Endodermal cell (in vitro differentiated cells): ENCODE measurements at regions not wholly inside any gene's neighbourhood (a gene's known extent, or its start where the extent isn't known, plus 50 kb on each side); places are given as distances from the start of the nearest gene placed in this dataset.

ENCODE experiments used
- DNase-seq: peaks from one replicate; pipeline ENCODE4 v3.0.0-alpha.2; 2017
- H3K27ac ChIP-seq: 2 replicates; pipeline ENCODE4 v1.5.1; 2013; ENCODE audit warnings: mild to moderate bottlenecking, low read depth, low read length, moderate library complexity
- H3K27me3 ChIP-seq: 2 replicates; pipeline ENCODE4 v1.6.1; 2013; ENCODE audit warnings: mild to moderate bottlenecking, low read length, moderate library complexity; ENCODE audit not compliant: insufficient read depth, control insufficient read depth, poor library complexity, severe bottlenecking
- H3K36me3 ChIP-seq: 2 replicates; pipeline ENCODE4 v1.7.0; 2013; ENCODE audit warnings: mild to moderate bottlenecking, low read length, moderate library complexity; ENCODE audit not compliant: control insufficient read depth, insufficient read depth
- H3K4me1 ChIP-seq: one replicate; pipeline ENCODE4 v1.7.0; 2013; ENCODE audit warnings: low read length; ENCODE audit not compliant: control insufficient read depth, insufficient read depth
- H3K4me3 ChIP-seq: 2 replicates; pipeline ENCODE4 v1.5.1; 2013; ENCODE audit warnings: mild to moderate bottlenecking, low read length, moderate library complexity
- H3K9ac ChIP-seq: 2 replicates; pipeline ENCODE4 v1.6.1; 2013; ENCODE audit warnings: mild to moderate bottlenecking, low read length, moderate library complexity; ENCODE audit not compliant: poor library complexity, severe bottlenecking; ENCODE audit errors: extremely low read depth
- H3K9me3 ChIP-seq: 2 replicates; pipeline ENCODE4 v1.6.1; 2013; ENCODE audit warnings: mild to moderate bottlenecking, low read length, moderate library complexity; ENCODE audit not compliant: control insufficient read depth
- H3K27ac Mint-ChIP-seq: 2 replicates; pipeline ENCODE4 v1.8.0; 2020; ENCODE audit warnings: mixed read lengths
- H3K27me3 Mint-ChIP-seq: 2 replicates; pipeline ENCODE4 v1.8.0; 2021; ENCODE audit warnings: mild to moderate bottlenecking, mixed read lengths; ENCODE audit not compliant: insufficient read depth
- H3K36me3 Mint-ChIP-seq: 2 replicates; pipeline ENCODE4 v1.8.0; 2020; ENCODE audit warnings: low read depth, mixed read lengths
- H3K4me1 Mint-ChIP-seq: 2 replicates; pipeline ENCODE4 v1.8.0; 2020; ENCODE audit warnings: mixed read lengths
- H3K4me3 Mint-ChIP-seq: 2 replicates; pipeline ENCODE4 v1.8.0; 2020; ENCODE audit warnings: mild to moderate bottlenecking, moderate library complexity, mixed read lengths
- H3K9me3 Mint-ChIP-seq: 2 replicates; pipeline ENCODE4 v1.8.0; 2020; ENCODE audit warnings: mild to moderate bottlenecking, mixed read lengths
- WGBS, 2 experiments: methylation state at CpG; one replicate each; pipeline versions ENCODE4 v1.1.5 to v1.1.7; 2013; ENCODE audit warnings: missing lambda C conversion rate in 2 of 2, mixed read lengths in 1 of 2; ENCODE audit not compliant: insufficient coverage in 1 of 2, insufficient read length in 1 of 2; 5-methylcytosine and 5-hydroxymethylcytosine counted together
- TF ChIP-seq, protein P1 (sequence below): fragments of 200-600 bp; sonication (generic); conservative IDR thresholded peaks from 2 replicates; pipeline ENCODE4 v1.5.0; 2021; ENCODE audit warnings: antibody characterized with exemption, mild to moderate bottlenecking

DNA sequence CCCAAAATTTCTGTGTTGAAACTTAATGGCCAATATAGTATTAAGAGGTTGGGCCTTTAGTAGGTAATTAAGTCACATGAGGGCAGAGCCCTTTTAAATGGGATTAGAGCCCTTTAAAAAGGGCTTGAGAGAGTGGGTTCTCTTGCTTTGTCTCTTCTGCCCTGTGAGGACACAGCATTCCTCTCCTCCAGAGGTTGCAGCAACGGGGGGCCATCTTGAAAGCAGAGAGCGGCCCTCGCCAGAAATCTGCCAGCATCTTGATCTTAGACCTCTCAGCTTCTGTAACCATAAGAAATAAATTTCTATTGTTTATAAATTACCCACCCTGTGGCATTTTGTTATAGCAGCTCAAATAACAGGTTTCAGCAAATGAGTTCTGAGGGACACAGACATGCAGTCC, 305.0 kb upstream of the LRP1B start:
- Histone ChIP-seq H3K4me1 (no peaks in the 10 kb centered on the region), H3K4me3 (no peak overlapping the region), H3K9me3 (no peaks in the 10 kb centered on the region), H3K27ac (no peak overlapping the region), H3K9ac (no peak overlapping the region), H3K36me3 (no peaks in the 10 kb centered on the region), H3K27me3 (no peaks in the 10 kb centered on the region)
- H3K36me3 Mint-ChIP-seq: no peaks in the 10 kb centered on the region
- no peak overlapping the region for H3K4me3 Mint-ChIP-seq
- no peak overlapping the region for H3K27ac Mint-ChIP-seq
- TF ChIP-seq, protein P1, sequence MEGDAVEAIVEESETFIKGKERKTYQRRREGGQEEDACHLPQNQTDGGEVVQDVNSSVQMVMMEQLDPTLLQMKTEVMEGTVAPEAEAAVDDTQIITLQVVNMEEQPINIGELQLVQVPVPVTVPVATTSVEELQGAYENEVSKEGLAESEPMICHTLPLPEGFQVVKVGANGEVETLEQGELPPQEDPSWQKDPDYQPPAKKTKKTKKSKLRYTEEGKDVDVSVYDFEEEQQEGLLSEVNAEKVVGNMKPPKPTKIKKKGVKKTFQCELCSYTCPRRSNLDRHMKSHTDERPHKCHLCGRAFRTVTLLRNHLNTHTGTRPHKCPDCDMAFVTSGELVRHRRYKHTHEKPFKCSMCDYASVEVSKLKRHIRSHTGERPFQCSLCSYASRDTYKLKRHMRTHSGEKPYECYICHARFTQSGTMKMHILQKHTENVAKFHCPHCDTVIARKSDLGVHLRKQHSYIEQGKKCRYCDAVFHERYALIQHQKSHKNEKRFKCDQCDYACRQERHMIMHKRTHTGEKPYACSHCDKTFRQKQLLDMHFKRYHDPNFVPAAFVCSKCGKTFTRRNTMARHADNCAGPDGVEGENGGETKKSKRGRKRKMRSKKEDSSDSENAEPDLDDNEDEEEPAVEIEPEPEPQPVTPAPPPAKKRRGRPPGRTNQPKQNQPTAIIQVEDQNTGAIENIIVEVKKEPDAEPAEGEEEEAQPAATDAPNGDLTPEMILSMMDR: no peak
- 85% methylated on average over 3 of the region's 3 CpGs; no CpG with 5 or more reads in 1 of the 2 experiments for WGBS, 2 experiments
- no peaks in the 10 kb centered on the region for H3K9me3 Mint-ChIP-seq
- no peaks in the 10 kb centered on the region for H3K27me3 Mint-ChIP-seq
- H3K4me1 Mint-ChIP-seq: no peaks in the 10 kb centered on the region
- no peak for DNase-seq

- Mint-ChIP-seq H3K27ac (no peak overlapping the region), H3K4me1 (no peaks in the 10 kb centered on the region), H3K4me3 (no peak overlapping the region), H3K36me3 (no peaks in the 10 kb centered on the region), H3K9me3 (no peaks in the 10 kb centered on the region), H3K27me3 (no peaks in the 10 kb centered on the region)
- H3K27me3 ChIP-seq: no peaks in the 10 kb centered on the region
- no peak overlapping the region for H3K4me3 ChIP-seq
- no peaks in the 10 kb centered on the region for H3K9me3 ChIP-seq
- WGBS, 2 experiments: 95 to 100% methylated on average over 4 to 5 of the region's 5 CpGs
- TF ChIP-seq, protein P1: no peak
- H3K36me3 ChIP-seq: no peaks in the 10 kb centered on the region
- H3K9ac ChIP-seq: no peak overlapping the region
- H3K4me1 ChIP-seq: no peaks in the 10 kb centered on the region
- no peak overlapping the region for H3K27ac ChIP-seq
- no peak for DNase-seq
Measured at GRCh38 chr2:142426064-142426463, 295.2 kb upstream of the LRP1B start.

- H3K9me3 Mint-ChIP-seq: no peaks in the 10 kb centered on the region
- H3K36me3 Mint-ChIP-seq: no peaks in the 10 kb centered on the region
- 77 to 88% methylated on average over 3 of the region's 3 CpGs for WGBS, 2 experiments
Measured at GRCh38 chr2:142425551-142425950, 294.7 kb upstream of the LRP1B start.

More at GRCh38 chr2:142425551-142425950, 294.7 kb upstream of the LRP1B start:
- Histone ChIP-seq H3K27me3 (no peaks in the 10 kb centered on the region), H3K4me3 (no peak overlapping the region), H3K9me3 (no peaks in the 10 kb centered on the region), H3K9ac (no peak overlapping the region), H3K36me3 (no peaks in the 10 kb centered on the region), H3K4me1 (no peaks in the 10 kb centered on the region), H3K27ac (no peak overlapping the region)
- TF ChIP-seq, protein P1: no peak
- no peak overlapping the region for H3K27ac Mint-ChIP-seq
- H3K27me3 Mint-ChIP-seq: no peaks in the 10 kb centered on the region
- no peak for DNase-seq
- no peak overlapping the region for H3K4me3 Mint-ChIP-seq
- no peaks in the 10 kb centered on the region for H3K4me1 Mint-ChIP-seq
